ENCODE measurements at regions not wholly inside any gene's neighbourhood (a gene's known extent, or its start where the extent isn't known, plus 50 kb on each side); places are given as distances from the start of the nearest gene placed in this dataset.

GRCh38 chr16:17846030-17846429, 375.3 kb upstream of the XYLT1 start:
- no peak for FAIRE-seq

GRCh38 chr16:17845031-17845430, 374.3 kb upstream of the XYLT1 start:
- FAIRE-seq = no peak

DNA sequence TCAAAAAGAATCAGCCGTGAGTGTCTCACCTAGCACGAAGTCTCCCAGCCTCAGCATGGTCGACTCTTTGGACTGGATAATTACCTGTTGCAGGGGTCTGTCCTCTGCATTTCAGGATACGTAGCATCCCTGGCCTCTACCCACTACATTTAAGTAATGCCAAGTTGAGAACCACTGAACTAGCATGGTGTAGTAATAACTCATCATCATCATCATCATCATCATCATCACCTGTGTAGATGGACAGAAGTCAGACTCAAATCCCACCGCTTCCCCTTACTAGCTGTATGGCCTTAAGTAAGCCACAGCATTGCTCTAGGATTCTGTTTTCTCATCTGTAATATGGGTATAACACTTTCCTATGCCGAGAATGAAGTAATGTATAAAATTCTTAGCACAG, 373.1 kb upstream of the XYLT1 start:
- FAIRE-seq = no peak

- FAIRE-seq = no peak
Observed at GRCh38 chr16:17839907-17840306, 369.1 kb upstream of the XYLT1 start.

DNA sequence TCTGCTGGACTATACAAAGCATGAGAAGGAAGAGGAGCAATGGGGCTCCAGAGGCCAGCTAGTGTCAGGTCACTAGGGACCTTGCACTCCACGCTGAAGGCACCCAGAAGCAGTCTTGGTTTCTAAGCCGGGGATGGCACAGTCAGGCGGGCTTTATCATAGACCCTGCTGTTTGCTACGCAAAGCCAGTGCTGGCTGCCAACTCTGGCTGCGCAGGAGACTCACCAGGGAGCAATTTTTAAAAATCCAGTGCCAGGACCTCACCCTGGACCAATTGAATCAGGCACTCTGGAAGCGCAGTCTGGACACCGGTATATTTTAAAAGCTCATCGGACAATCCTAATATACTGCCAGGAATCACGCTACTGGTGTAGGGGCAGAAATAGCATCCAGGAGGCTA, 368.5 kb upstream of the XYLT1 start:
- FAIRE-seq = no peak

DNA sequence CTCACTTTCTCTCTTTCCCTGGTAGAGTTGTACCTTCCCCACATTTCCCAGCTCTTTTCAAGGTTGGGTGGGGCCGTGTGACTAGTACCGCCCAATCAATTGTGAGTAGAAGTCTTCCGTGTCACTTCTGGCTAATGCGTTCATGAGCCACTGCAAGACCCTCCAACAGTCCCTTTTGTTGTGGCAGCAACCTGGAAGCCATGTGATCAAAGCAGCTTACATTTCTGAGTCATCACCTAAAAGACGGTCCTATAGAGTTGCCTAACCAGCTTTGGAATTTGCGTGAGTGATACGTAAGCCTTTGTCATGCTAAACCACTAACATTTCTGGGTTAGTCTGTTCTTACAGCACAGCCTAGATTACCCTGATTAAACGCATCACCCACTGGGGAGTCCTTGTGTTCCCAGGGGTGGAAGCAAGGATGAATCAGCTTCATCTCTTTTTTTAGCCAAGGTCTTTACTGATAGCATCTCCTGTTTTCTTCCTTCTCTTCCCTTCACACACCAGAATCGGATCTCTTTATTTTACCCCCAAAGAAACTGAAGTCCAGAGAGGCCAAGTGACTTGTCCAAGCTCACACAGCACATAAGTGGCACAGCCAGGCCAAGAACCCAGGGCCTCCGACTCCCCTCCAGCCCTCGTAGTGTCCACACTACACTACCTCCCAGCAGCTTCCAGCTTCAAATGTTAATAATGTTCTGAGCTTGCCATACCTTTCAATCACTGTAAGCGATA, 366.3 kb upstream of the XYLT1 start:
- no peak for FAIRE-seq

GRCh38 chr16:17835118-17835876, 364.5 kb upstream of the XYLT1 start:
- no peak for FAIRE-seq

GRCh38 chr16:17832738-17833137, 362.0 kb upstream of the XYLT1 start:
- FAIRE-seq = no peak

DNA sequence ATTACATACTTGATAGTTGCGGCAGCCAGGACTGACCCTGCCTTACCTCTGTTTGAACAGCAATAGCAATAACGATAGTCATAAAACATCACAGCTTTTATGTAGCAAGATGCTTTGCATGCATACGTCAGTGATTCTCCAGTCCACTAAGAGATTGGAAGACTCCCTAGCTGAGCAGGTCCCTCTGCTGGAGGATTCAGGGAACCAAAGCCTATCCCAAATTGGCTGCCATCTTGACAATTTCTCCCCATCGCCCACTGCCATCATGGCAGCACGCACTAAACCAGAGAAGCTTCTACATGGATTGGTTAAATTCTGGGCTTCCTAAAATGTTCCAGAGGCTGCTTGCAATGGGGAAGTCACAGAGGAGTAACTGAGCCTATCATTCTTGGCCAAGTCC, 360.6 kb upstream of the XYLT1 start:
- FAIRE-seq = no peak

GRCh38 chr16:17830651-17831050, 359.9 kb upstream of the XYLT1 start:
- no peak for FAIRE-seq

DNA sequence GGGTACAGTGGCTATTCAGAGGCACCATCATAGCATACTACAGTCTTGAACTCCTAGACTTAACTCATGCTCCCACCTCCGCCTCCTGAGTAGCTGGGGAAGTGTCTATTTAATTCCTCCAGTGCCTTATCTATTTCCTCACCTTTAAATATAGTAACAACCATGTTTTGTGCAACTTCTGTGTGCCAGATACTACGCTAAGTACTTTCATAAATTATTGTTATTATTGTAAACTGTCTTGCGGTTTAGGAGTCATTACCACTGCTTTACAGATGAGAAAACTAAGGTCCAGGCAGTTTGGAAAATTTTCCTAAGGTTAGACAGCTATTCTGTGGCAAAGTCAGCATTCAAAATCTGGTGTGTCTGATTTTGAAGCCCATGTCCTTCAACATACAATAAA, 359.1 kb upstream of the XYLT1 start:
- FAIRE-seq = no peak

DNA sequence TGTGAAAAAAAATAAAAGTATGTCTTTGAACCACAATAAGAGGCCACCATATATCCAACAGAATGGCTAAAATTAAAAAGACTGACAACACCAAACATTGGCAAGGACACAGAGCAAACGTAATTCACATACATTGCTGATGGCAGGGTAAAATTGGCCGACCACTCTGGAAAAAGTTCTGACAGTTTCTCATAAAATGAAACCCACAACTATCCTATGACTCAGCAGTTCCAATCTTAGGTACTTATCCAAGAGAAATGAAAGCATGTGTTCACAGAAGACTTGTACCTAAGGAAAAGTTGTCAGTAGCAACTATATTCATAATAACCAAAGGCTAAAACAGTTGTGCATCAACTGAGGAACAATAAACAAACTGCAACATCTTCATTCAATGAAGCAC, 357.3 kb upstream of the XYLT1 start:
- FAIRE-seq = no peak

GRCh38 chr16:17827313-17827712, 356.6 kb upstream of the XYLT1 start:
- FAIRE-seq = no peak

DNA sequence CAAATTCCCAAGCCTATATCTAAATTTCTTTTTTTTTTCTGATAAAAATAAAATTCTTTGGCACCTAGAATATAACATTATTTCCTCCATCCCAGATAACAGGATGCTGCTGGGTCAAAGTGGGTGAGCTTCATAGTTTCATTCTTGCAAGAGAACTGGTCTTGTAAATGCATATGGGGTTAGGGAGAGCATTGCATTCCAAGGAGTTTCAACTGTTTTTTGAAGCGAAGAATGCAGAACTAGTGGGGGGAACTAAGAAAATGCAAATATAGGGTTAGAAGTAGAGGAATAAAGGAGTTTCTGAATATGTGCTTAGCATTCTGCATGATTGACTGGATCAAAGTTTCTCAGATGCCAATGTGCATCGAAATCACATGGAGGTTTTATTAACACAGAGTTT, 347.2 kb upstream of the XYLT1 start:
- no peak for FAIRE-seq

- no peak for FAIRE-seq
Observed at GRCh38 chr16:17817260-17817659, 346.5 kb upstream of the XYLT1 start.

DNA sequence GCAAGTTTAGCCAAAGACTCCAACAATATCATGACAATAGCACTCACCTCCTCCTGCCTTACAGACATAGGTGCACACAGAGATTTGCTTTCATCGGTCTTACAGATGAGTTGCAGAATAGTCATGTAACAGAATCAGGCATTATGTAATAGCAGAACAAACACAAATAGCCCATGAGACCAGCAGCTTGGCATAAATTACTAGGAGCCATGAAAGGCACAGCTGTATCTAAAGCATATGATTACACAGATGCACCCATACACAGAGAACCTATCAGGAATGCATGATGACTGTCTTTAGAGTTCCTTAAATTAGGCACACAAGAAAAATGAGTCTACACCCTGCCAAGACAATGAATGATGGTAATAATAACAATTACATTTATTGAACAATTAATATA, 342.0 kb upstream of the XYLT1 start:
- no peak for FAIRE-seq

- no peak for FAIRE-seq
Observed at GRCh38 chr16:17804857-17805256, 334.1 kb upstream of the XYLT1 start.

- no peak for FAIRE-seq
Observed at GRCh38 chr16:17803625-17804410, 333.1 kb upstream of the XYLT1 start.

- FAIRE-seq = no peak
Observed at GRCh38 chr16:17802571-17802970, 331.8 kb upstream of the XYLT1 start.

DNA sequence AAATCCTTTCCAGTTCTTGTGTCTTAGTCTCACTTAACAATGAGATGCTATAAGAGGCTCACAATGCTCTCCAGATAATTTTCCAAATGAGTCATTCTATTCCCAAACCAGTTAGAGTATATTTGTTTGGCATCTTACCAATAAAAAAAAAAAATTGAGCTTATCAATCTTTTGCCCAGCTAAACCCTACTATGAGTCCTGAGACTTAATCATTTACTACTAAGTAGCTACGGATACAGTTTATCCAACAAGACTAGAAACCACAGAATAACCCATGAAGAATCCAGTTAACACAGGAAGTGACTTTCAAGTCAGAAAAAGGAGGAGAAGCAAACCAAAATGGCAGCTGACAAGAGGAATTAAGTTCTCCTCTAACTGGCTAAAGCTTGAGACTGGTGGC, 330.3 kb upstream of the XYLT1 start:
- FAIRE-seq = no peak

GRCh38 chr16:17798716-17799115, 328.0 kb upstream of the XYLT1 start:
- FAIRE-seq = no peak

DNA sequence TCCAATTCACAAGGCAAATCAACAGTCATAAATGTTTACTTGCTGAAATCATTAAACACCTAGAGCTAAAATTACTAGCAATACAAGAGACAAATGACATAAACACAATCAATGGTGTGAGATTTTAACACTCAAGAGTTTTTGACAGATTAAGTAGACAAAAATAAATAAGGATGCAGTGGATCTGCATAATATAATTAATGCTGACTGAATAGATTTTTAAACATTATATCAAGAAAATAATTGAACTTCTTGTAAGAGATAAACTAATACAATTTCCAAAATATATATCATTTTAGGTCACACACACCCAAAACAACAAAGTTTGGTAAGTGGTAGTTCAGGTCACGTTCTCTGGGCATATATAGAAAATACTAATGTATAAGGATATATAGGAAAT, 322.6 kb upstream of the XYLT1 start:
- no peak for FAIRE-seq

GRCh38 chr16:17784073-17784472, 313.3 kb upstream of the XYLT1 start:
- no peak for FAIRE-seq

DNA sequence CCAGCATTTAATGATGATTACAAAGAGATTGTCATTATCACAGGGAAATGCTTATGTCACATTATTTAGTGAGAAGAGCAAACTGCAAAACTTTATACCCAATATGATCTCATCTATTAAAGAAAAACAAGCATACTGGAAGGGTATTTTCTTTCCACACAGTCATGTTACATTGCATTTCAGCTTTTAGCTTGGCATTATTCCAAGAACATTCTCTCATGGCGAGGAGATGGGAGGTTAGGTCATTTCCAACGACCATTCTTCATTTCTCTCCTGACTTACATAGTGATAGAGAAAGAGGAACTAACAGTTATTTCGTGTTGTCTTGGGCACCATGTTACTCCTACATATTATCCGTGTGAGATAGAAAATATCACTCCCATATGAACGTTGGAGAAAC, 309.4 kb upstream of the XYLT1 start:
- no peak for FAIRE-seq
